OCI-LY1 (cell line): ENCODE measurements at regions not wholly inside any gene's neighbourhood (a gene's known extent, or its start where the extent isn't known, plus 50 kb on each side); places are given as distances from the start of the nearest gene placed in this dataset.

Experiments used
- H2AFZ ChIP-seq: fragments of 200-600 bp; sonication (generic), shearing (Covaris generic); 2 replicates; pipeline ENCODE4 v1.6.0; 2014; ENCODE audit warnings: antibody characterized with exemption, mild to moderate bottlenecking, low read length
- H3F3A ChIP-seq: fragments of 200-600 bp; sonication (generic), shearing (Covaris generic); 2 replicates; pipeline ENCODE4 v1.6.0; 2014; ENCODE audit warnings: mild to moderate bottlenecking, antibody characterized with exemption, low read length, moderate library complexity; ENCODE audit not compliant: insufficient read depth
- H3K27ac ChIP-seq: fragments of 200-600 bp; sonication (generic); 2 replicates; pipeline ENCODE4 v1.5.1; 2014; ENCODE audit warnings: low read length, mixed run types, mild to moderate bottlenecking, low read depth; ENCODE audit not compliant: poor library complexity, severe bottlenecking
- H3K27me3 ChIP-seq: fragments of 200-600 bp; sonication (generic); 2 replicates; pipeline ENCODE4 v1.6.0; 2014; ENCODE audit warnings: antibody characterized with exemption, mild to moderate bottlenecking, low read length, moderate library complexity; ENCODE audit not compliant: insufficient read depth
- H3K36me3 ChIP-seq: fragments of 200-600 bp; sonication (generic); 2 replicates; pipeline ENCODE4 v1.6.1; 2014; ENCODE audit warnings: mild to moderate bottlenecking, antibody characterized with exemption, low read length, moderate library complexity, mixed read lengths; ENCODE audit not compliant: insufficient read depth
- H3K4me1 ChIP-seq: fragments of 200-600 bp; sonication (generic); 2 replicates; pipeline ENCODE4 v1.5.1; 2014; ENCODE audit warnings: mild to moderate bottlenecking, low read length, moderate library complexity; ENCODE audit not compliant: insufficient read depth, severe bottlenecking
- H3K4me2 ChIP-seq: fragments of 200-600 bp; sonication (generic), shearing (Covaris generic); 2 replicates; pipeline ENCODE4 v1.6.1; 2014; ENCODE audit warnings: low read length
- H3K4me3 ChIP-seq: fragments of 200-600 bp; sonication (generic); 2 replicates; pipeline ENCODE4 v1.5.1; 2014; ENCODE audit warnings: low read length, low read depth, mild to moderate bottlenecking, mixed read lengths; ENCODE audit not compliant: poor library complexity, severe bottlenecking
- H3K79me2 ChIP-seq: fragments of 200-600 bp; shearing (Covaris generic); 2 replicates; pipeline ENCODE4 v1.6.1; 2016; ENCODE audit warnings: mixed run types, low read length, mixed read lengths; ENCODE audit not compliant: insufficient read depth
- H3K9ac ChIP-seq: fragments of 200-600 bp; sonication (generic), shearing (Covaris generic); 2 replicates; pipeline ENCODE4 v1.6.1; 2014; ENCODE audit warnings: mild to moderate bottlenecking, low read length, mixed read lengths
- H3K9me2 ChIP-seq: fragments of 200-600 bp; sonication (generic), shearing (Covaris generic); 2 replicates; pipeline ENCODE4 v1.6.1; 2014; ENCODE audit warnings: low read depth, mild to moderate bottlenecking, low read length, mixed read lengths
- H3K9me3 ChIP-seq: fragments of 200-600 bp; shearing (Covaris generic); 2 replicates; pipeline ENCODE4 v1.6.1; 2014; ENCODE audit warnings: low read length, mixed read lengths
- H4K20me1 ChIP-seq: fragments of 200-600 bp; sonication (generic), shearing (Covaris generic); 2 replicates; pipeline ENCODE4 v1.6.0; 2016; ENCODE audit warnings: mild to moderate bottlenecking, low read length; ENCODE audit not compliant: insufficient read depth
- CTCF ChIP-seq: fragments of 200-600 bp; sonication (generic), shearing (Covaris generic); IDR thresholded peaks from 2 replicates; pipeline ENCODE4 v1.5.1; 2017; ENCODE audit warnings: mild to moderate bottlenecking, antibody characterized with exemption, low read length, moderate library complexity, mixed read lengths
- EZH2 ChIP-seq: fragments of 200-600 bp; sonication (generic), shearing (Covaris generic); IDR thresholded peaks from 2 replicates; pipeline ENCODE4 v1.8.0; 2017; ENCODE audit warnings: borderline replicate concordance, mixed run types, mild to moderate bottlenecking, antibody characterized with exemption, low read length, moderate library complexity, mixed read lengths

- H3K9me3 ChIP-seq: no peaks in the 10 kb centered on the region
- TF ChIP-seq EZH2: no peak
- no peak for TF ChIP-seq CTCF
- no peaks in the 10 kb centered on the region for H3K36me3 ChIP-seq
- H3F3A ChIP-seq: no peaks in the 10 kb centered on the region
- H3K4me3 ChIP-seq: no peak overlapping the region
- H4K20me1 ChIP-seq: no peaks in the 10 kb centered on the region
- no peak overlapping the region for H2AFZ ChIP-seq
- no peak overlapping the region for H3K27ac ChIP-seq
- no peaks in the 10 kb centered on the region for H3K4me1 ChIP-seq
- H3K79me2 ChIP-seq: no peaks in the 10 kb centered on the region
- H3K4me2 ChIP-seq: no peak overlapping the region
- H3K9ac ChIP-seq: no peak overlapping the region
- no peaks in the 10 kb centered on the region for H3K27me3 ChIP-seq
- no peaks in the 10 kb centered on the region for H3K9me2 ChIP-seq
Observed at GRCh38 chr14:23697680-23698079, 61.5 kb downstream of the DHRS2 start.

GRCh38 chr14:23702656-23703426 lies 66.7 kb downstream of the DHRS2 start:
- TF ChIP-seq EZH2: no peak
- no peak for TF ChIP-seq CTCF

GRCh38 chr14:23704890-23705289 lies 68.7 kb downstream of the DHRS2 start:
- H3F3A ChIP-seq: no peaks in the 10 kb centered on the region
- no peaks in the 10 kb centered on the region for H4K20me1 ChIP-seq
- H3K27me3 ChIP-seq: no peaks in the 10 kb centered on the region
- no peaks in the 10 kb centered on the region for H3K36me3 ChIP-seq
- H3K4me3 ChIP-seq: no peak overlapping the region
- no peak overlapping the region for H3K27ac ChIP-seq
- H3K4me1 ChIP-seq: no peaks in the 10 kb centered on the region
- H3K9me2 ChIP-seq: no peaks in the 10 kb centered on the region
- no peak overlapping the region for H2AFZ ChIP-seq
- no peak overlapping the region for H3K9ac ChIP-seq
- H3K4me2 ChIP-seq: no peak overlapping the region
- peaks cover 9% of the 10 kb centered on the region for H3K9me3 ChIP-seq
- TF ChIP-seq CTCF: no peak
- no peak for TF ChIP-seq EZH2
- H3K79me2 ChIP-seq: no peaks in the 10 kb centered on the region

More at GRCh38 chr14:23702656-23703426, 66.7 kb downstream of the DHRS2 start:
- Histone ChIP-seq H3K4me3 (no peak overlapping the region), H3K9me2 (no peaks in the 10 kb centered on the region), H3K27ac (no peak overlapping the region), H3K36me3 (no peaks in the 10 kb centered on the region), H4K20me1 (no peaks in the 10 kb centered on the region), H3K9ac (no peak overlapping the region), H3K4me1 (no peaks in the 10 kb centered on the region), H3K9me3 (peaks cover 9% of the 10 kb centered on the region), H2AFZ (no peak overlapping the region), H3F3A (no peaks in the 10 kb centered on the region), H3K79me2 (no peaks in the 10 kb centered on the region), H3K4me2 (no peak overlapping the region), H3K27me3 (no peaks in the 10 kb centered on the region)
